H1 (cell line): ENCODE measurements at regions not wholly inside any gene's neighbourhood (a gene's known extent, or its start where the extent isn't known, plus 50 kb on each side); places are given as distances from the start of the nearest gene placed in this dataset.

Experiments used
- CTCF ChIA-PET: fragments of 300-600 bp; sonication (Branson Sonifier 250); formaldehyde crosslinking; loops from one replicate; lab custom pipeline; 2021; ENCODE audit not compliant: partially characterized antibody; lab: Charles Lee
- POLR2A ChIA-PET: fragments of 300-600 bp; sonication (Branson Sonifier 250); formaldehyde crosslinking; loops from one replicate; lab custom pipeline; 2021; ENCODE audit warnings: inconsistent platforms; ENCODE audit not compliant: partially characterized antibody; lab: Charles Lee
- DNase-seq, 2 experiments: peaks; one replicate each; pipeline versions ENCODE4 v3.0.0 to v3.0.0-alpha.2; 2010 to 2022; ENCODE audit warnings: low spot score in 2 of 2, low read depth in 1 of 2, mixed read lengths in 1 of 2
- FAIRE-seq: peaks from 2 replicates; lab custom pipeline; 2011; peaks lifted over from hg19 to GRCh38; lab: Jason Lieb, UNC
- H2AFZ ChIP-seq: 2 replicates; pipeline ENCODE4 v1.8.1; 2012; ENCODE audit warnings: low read length, inconsistent platforms
- H2AK5ac ChIP-seq: 2 replicates; pipeline ENCODE4 v1.6.1; 2013; ENCODE audit warnings: low read depth, low read length
- H2BK120ac ChIP-seq: replicated peaks from 2 replicates; pipeline ENCODE3; 2013; ENCODE audit warnings: low read depth, low read length, inconsistent platforms
- H2BK12ac ChIP-seq: 2 replicates; pipeline ENCODE4 v1.6.1; 2013; ENCODE audit warnings: low read depth, low read length
- H2BK15ac ChIP-seq: 2 replicates; pipeline ENCODE4 v1.6.1; 2013; ENCODE audit warnings: low read length
- H2BK20ac ChIP-seq: 2 replicates; pipeline ENCODE4 v1.6.1; 2013; ENCODE audit warnings: low read length
- H2BK5ac ChIP-seq: 2 replicates; pipeline ENCODE4 v1.6.1; 2013; ENCODE audit warnings: low read depth, low read length
- H3K14ac ChIP-seq: 2 replicates; pipeline ENCODE4 v1.6.1; 2013; ENCODE audit warnings: inconsistent platforms; ENCODE audit not compliant: insufficient read length
- H3K18ac ChIP-seq: 2 replicates; pipeline ENCODE4 v1.6.1; 2013; ENCODE audit warnings: low read length; ENCODE audit errors: extremely low read depth
- H3K23ac ChIP-seq: 2 replicates; pipeline ENCODE4 v1.6.1; 2013; ENCODE audit warnings: inconsistent platforms; ENCODE audit not compliant: insufficient read length
- H3K23me2 ChIP-seq: 2 replicates; pipeline ENCODE4 v1.6.1; 2013; ENCODE audit warnings: low read depth, low read length
- H3K27ac ChIP-seq: 2 replicates; pipeline ENCODE4 v1.6.1; 2011; ENCODE audit warnings: low read depth, low read length, inconsistent platforms
- H3K27me3 ChIP-seq, 4 experiments: replicated peaks in 1 of 4; 1 replicate in 1 of 4; 2 replicates in 3 of 4; pipeline versions ENCODE4 v1.6.1 to v1.8.1; 2011 to 2013; ENCODE audit warnings: low read length in 3 of 4, mild to moderate bottlenecking in 3 of 4, inconsistent platforms in 2 of 4, mixed read lengths in 2 of 4, moderate library complexity in 1 of 4; ENCODE audit not compliant: control insufficient read depth in 3 of 4, insufficient read depth in 3 of 4; ENCODE audit errors: extremely low read depth in 1 of 4
- H3K36me3 ChIP-seq, 4 experiments: 2 replicates each; pipeline versions ENCODE4 v1.6.1 to v1.8.1; 2011 to 2013; ENCODE audit warnings: mild to moderate bottlenecking in 4 of 4, low read length in 3 of 4, moderate library complexity in 2 of 4, control low read depth in 1 of 4, inconsistent platforms in 1 of 4; ENCODE audit not compliant: insufficient read depth in 4 of 4, control insufficient read depth in 2 of 4
- H3K4ac ChIP-seq: replicated peaks from 2 replicates; pipeline ENCODE3; 2013; ENCODE audit warnings: low read length, low read depth, mixed read lengths, inconsistent platforms; ENCODE audit not compliant: insufficient read length
- H3K4me1 ChIP-seq, 4 experiments: replicated peaks in 1 of 4; 1 replicate in 1 of 4; 2 replicates in 3 of 4; pipeline versions ENCODE4 v1.6.1 to v1.8.1; 2011 to 2013; ENCODE audit warnings: low read length in 3 of 4, inconsistent platforms in 2 of 4, mixed read lengths in 1 of 4; ENCODE audit not compliant: insufficient read depth in 4 of 4, control insufficient read depth in 3 of 4
- H3K4me2 ChIP-seq, 2 experiments: 2 replicates each; pipeline versions ENCODE4 v1.6.1 to v1.8.1; 2011 to 2013; ENCODE audit warnings: low read depth in 2 of 2, low read length in 2 of 2, control low read depth in 1 of 2, inconsistent platforms in 1 of 2, mild to moderate bottlenecking in 1 of 2; ENCODE audit not compliant: insufficient read depth in 1 of 2
- H3K4me3 ChIP-seq, 4 experiments: fragments of 200-600, 300-600 bp in 1 of 4; sonication (generic), shearing (Covaris generic), sonication (Bioruptor Twin) in 1 of 4; 2 replicates each; pipeline versions ENCODE4 v1.5.1 to v1.8.1; 2011 to 2016; ENCODE audit warnings: low read length in 4 of 4, low read depth in 3 of 4, control low read depth in 2 of 4, inconsistent platforms in 2 of 4, mild to moderate bottlenecking in 2 of 4, mixed read lengths in 1 of 4, moderate library complexity in 1 of 4; ENCODE audit not compliant: insufficient read depth in 2 of 4; ENCODE audit errors: extremely low read depth in 1 of 4
- H3K56ac ChIP-seq: replicated peaks from 2 replicates; pipeline ENCODE3; 2013; ENCODE audit warnings: low read depth, mild to moderate bottlenecking, mixed read lengths, low read length, inconsistent platforms; ENCODE audit not compliant: insufficient read length
- H3K79me1 ChIP-seq: 2 replicates; pipeline ENCODE4 v1.6.1; 2013; ENCODE audit warnings: low read depth, low read length, control low read depth
- H3K79me2 ChIP-seq, 2 experiments: 2 replicates each; pipeline versions ENCODE4 v1.6.1 to v1.8.1; 2012 to 2013; ENCODE audit warnings: low read length in 2 of 2, mild to moderate bottlenecking in 2 of 2, inconsistent platforms in 1 of 2; ENCODE audit not compliant: insufficient read depth in 2 of 2, control insufficient read depth in 1 of 2
- H3K9ac ChIP-seq, 4 experiments: replicated peaks in 1 of 4; 1 replicate in 1 of 4; 2 replicates in 3 of 4; pipeline versions ENCODE4 v1.6.1 to v1.8.1; 2011 to 2013; ENCODE audit warnings: low read depth in 3 of 4, low read length in 3 of 4, control low read depth in 2 of 4, mild to moderate bottlenecking in 2 of 4, moderate library complexity in 2 of 4, inconsistent platforms in 1 of 4; ENCODE audit errors: extremely low read depth in 1 of 4
- H3K9me3 ChIP-seq, 2 experiments: 2 replicates each; pipeline versions ENCODE4 v1.6.1 to v1.8.1; 2012 to 2013; ENCODE audit warnings: mild to moderate bottlenecking in 2 of 2, moderate library complexity in 2 of 2, control low read depth in 1 of 2, inconsistent platforms in 1 of 2, low read depth in 1 of 2, low read length in 1 of 2, mixed read lengths in 1 of 2; ENCODE audit not compliant: insufficient read depth in 2 of 2
- H4K20me1 ChIP-seq, 2 experiments: replicated peaks in 1 of 2; 2 replicates each; pipeline versions ENCODE3 to v1.8.1; 2011 to 2013; ENCODE audit warnings: inconsistent platforms in 2 of 2, low read length in 2 of 2, mild to moderate bottlenecking in 1 of 2; ENCODE audit not compliant: insufficient read depth in 2 of 2, control insufficient read depth in 1 of 2
- H4K5ac ChIP-seq: 2 replicates; pipeline ENCODE4 v1.6.1; 2013; ENCODE audit warnings: low read length, low read depth, mixed read lengths, inconsistent platforms; ENCODE audit not compliant: insufficient read length
- H4K8ac ChIP-seq: 2 replicates; pipeline ENCODE4 v1.8.0; 2013; ENCODE audit warnings: mild to moderate bottlenecking, moderate library complexity, low read length, inconsistent platforms; ENCODE audit not compliant: insufficient read depth; ENCODE audit errors: extremely low read depth
- H4K91ac ChIP-seq: replicated peaks from 2 replicates; pipeline ENCODE3; 2013; ENCODE audit warnings: low read length, mixed read lengths, inconsistent platforms; ENCODE audit not compliant: insufficient read length
- CTBP2 ChIP-seq: IDR thresholded peaks from 2 replicates; pipeline ENCODE4 v1.7.0; 2011; ENCODE audit warnings: borderline replicate concordance, mild to moderate bottlenecking, moderate library complexity, mixed read lengths, low read length; ENCODE audit not compliant: insufficient read depth, insufficient read length
- EZH2 ChIP-seq: fragments of 200-600 bp; sonication (generic); IDR thresholded peaks from 2 replicates; pipeline ENCODE4 v1.7.1; 2012; ENCODE audit warnings: low read depth, mild to moderate bottlenecking, moderate library complexity, low read length, inconsistent platforms; ENCODE audit not compliant: severe bottlenecking
- JUN ChIP-seq: IDR thresholded peaks from 2 replicates; pipeline ENCODE4 v1.6.1; 2011; ENCODE audit warnings: low read depth, mild to moderate bottlenecking, improper control_type of control experiment, low read length
- KDM1A ChIP-seq: fragments of 200-600, 300-600 bp; sonication (generic); IDR thresholded peaks from 2 replicates; pipeline ENCODE4 v1.7.1; 2016; ENCODE audit warnings: mild to moderate bottlenecking, low read length, borderline replicate concordance
- KDM5A ChIP-seq: fragments of 200-600 bp; IDR thresholded peaks from 2 replicates; pipeline ENCODE4 v1.7.1; 2012; ENCODE audit warnings: mild to moderate bottlenecking, low read length, inconsistent platforms, mixed read lengths
- NANOG ChIP-seq: IDR thresholded peaks from 2 replicates; pipeline ENCODE4 v1.6.1; 2011; ENCODE audit warnings: low read length, low read depth, mild to moderate bottlenecking, inconsistent platforms; ENCODE audit not compliant: insufficient read depth, poor library complexity, severe bottlenecking
- RBBP5 ChIP-seq: IDR thresholded peaks from 2 replicates; pipeline ENCODE4 v1.7.1; 2012; ENCODE audit warnings: low read depth, mild to moderate bottlenecking, inconsistent platforms, low read length, moderate library complexity, borderline replicate concordance
- SAP30 ChIP-seq: fragments of 300-600 bp; sonication (generic); IDR thresholded peaks from 2 replicates; pipeline ENCODE4 v1.7.1; 2012; ENCODE audit warnings: low read length, moderate library complexity, mild to moderate bottlenecking, inconsistent platforms; ENCODE audit not compliant: insufficient read depth, insufficient replicate concordance
- SIN3A ChIP-seq, 2 experiments: IDR thresholded peaks in 1 of 2; conservative IDR thresholded peaks in 1 of 2; 2 replicates each; pipeline ENCODE4 v1.6.1; 2011 to 2012; ENCODE audit warnings: low read length in 2 of 2, improper control_type of control experiment in 1 of 2, low read depth in 1 of 2, mild to moderate bottlenecking in 1 of 2
- SRF ChIP-seq: IDR thresholded peaks from 2 replicates; pipeline ENCODE4 v1.6.1; 2011; ENCODE audit warnings: mild to moderate bottlenecking, low read depth, low read length, moderate library complexity
- TAF1 ChIP-seq: IDR thresholded peaks from 2 replicates; pipeline ENCODE4 v1.6.1; 2011; ENCODE audit warnings: mild to moderate bottlenecking, low read depth, low read length
- WGBS, 2 experiments: shearing (Covaris generic) in 1 of 2; methylation state at CpG; one replicate each; pipeline versions ENCODE4 v1.1.6 to v1.1.7; 2013 to 2015; ENCODE audit warnings: low lambda C conversion rate in 2 of 2, mixed read lengths in 2 of 2, inconsistent platforms in 1 of 2, low coverage in 1 of 2, missing lambda C conversion rate in 1 of 2; ENCODE audit not compliant: insufficient replicate concordance in 2 of 2, insufficient coverage in 1 of 2, insufficient read length in 1 of 2; ENCODE audit errors: extremely low coverage in 1 of 2, missing lambda C conversion rate in 1 of 2; 5-methylcytosine and 5-hydroxymethylcytosine counted together
- TF ChIP-seq, protein P1 (sequence below): IDR thresholded peaks from 2 replicates; pipeline ENCODE4 v1.6.1; 2012; ENCODE audit warnings: low read length, inconsistent platforms

DNA sequence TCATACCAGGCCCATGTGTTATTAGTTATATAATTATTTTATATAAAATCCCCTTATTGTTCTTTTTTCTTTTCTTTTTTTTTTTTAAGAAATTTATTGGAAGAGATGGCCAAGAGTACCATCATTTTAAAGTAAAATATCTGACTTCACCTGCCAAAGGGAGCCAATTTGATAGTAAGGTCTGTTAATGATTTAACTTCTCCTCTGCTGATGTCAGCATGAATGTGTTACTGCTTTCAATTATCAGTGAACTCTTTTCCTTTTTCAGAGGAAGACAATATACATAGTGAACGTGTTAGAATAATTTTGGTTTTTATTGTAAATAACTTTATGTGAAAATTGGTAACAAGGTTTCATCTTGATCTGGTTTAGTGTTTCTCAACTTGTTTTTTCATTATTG is 409.6 kb downstream of the SH3GL2 start:
- POLR2A ChIA-PET = no interaction called here
- no peak overlapping the region for H3K56ac ChIP-seq
- H4K8ac ChIP-seq = no peak overlapping the region
- H3K14ac ChIP-seq = no peak overlapping the region
- H3K4me2 ChIP-seq = no peak overlapping the region
- WGBS, 2 experiments = 75% methylated on average over 1 of the region's 1 CpG; no CpG with 5 or more reads in 1 of the 2 experiments
- H2AFZ ChIP-seq = no peak overlapping the region
- no peak overlapping the region for H3K23ac ChIP-seq
- H3K79me2 ChIP-seq = no peaks in the 10 kb centered on the region
- H2BK12ac ChIP-seq = no peak overlapping the region
- DNase-seq (no peak), FAIRE-seq (no peak)
- H3K9ac ChIP-seq = no peak overlapping the region
- H4K91ac ChIP-seq = no peak overlapping the region
- no peaks in the 10 kb centered on the region for H3K79me1 ChIP-seq
- no peak overlapping the region for H2AK5ac ChIP-seq
- no peak overlapping the region for H2BK5ac ChIP-seq
- no peak overlapping the region for H2BK15ac ChIP-seq
- H4K20me1 ChIP-seq = no peaks in the 10 kb centered on the region
- no peaks in the 10 kb centered on the region for H3K23me2 ChIP-seq
- H3K4me3 ChIP-seq = no peak overlapping the region
- no peaks in the 10 kb centered on the region for H3K27me3 ChIP-seq
- H3K4ac ChIP-seq = no peak overlapping the region
- H2BK120ac ChIP-seq = no peak overlapping the region
- H3K18ac ChIP-seq = no peak overlapping the region
- no peak overlapping the region for H3K27ac ChIP-seq
- H3K36me3 ChIP-seq = no peaks in the 10 kb centered on the region
- no peak overlapping the region for H4K5ac ChIP-seq
- CTCF ChIA-PET = no interaction called here
- H2BK20ac ChIP-seq = no peak overlapping the region
- no peaks in the 10 kb centered on the region; a peak in 1 of 7 replicates for H3K4me1 ChIP-seq
- H3K9me3 ChIP-seq = no peaks in the 10 kb centered on the region
- TF ChIP-seq KDM5A (no peak), CTBP2 (no peak), SRF (no peak), RBBP5 (no peak), TAF1 (no peak), JUN (no peak), SIN3A (conservative IDR thresholded peaks at IDR 0.05 in 1 of 2, IDR thresholded peaks at IDR 0.05 in 1 of 2; ENCODE audit: low read depth in 1 of 2, low read length in 2 of 2) (no peak), KDM1A (no peak), SAP30 (no peak), NANOG (no peak), EZH2 (no peak)
- TF ChIP-seq, protein P1, sequence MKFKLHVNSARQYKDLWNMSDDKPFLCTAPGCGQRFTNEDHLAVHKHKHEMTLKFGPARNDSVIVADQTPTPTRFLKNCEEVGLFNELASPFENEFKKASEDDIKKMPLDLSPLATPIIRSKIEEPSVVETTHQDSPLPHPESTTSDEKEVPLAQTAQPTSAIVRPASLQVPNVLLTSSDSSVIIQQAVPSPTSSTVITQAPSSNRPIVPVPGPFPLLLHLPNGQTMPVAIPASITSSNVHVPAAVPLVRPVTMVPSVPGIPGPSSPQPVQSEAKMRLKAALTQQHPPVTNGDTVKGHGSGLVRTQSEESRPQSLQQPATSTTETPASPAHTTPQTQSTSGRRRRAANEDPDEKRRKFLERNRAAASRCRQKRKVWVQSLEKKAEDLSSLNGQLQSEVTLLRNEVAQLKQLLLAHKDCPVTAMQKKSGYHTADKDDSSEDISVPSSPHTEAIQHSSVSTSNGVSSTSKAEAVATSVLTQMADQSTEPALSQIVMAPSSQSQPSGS = no peak
